NCI-H1105 treated with DMSO at 0.1 percent for 48 hours (cell line): ENCODE measurements at regions not wholly inside any gene's neighbourhood (a gene's known extent, or its start where the extent isn't known, plus 50 kb on each side); places are given as distances from the start of the nearest gene placed in this dataset.

Source experiments
- DNase-seq: peaks from one replicate; lab custom pipeline; 2025; lab: John Stamatoyannopoulos, UW

DNA sequence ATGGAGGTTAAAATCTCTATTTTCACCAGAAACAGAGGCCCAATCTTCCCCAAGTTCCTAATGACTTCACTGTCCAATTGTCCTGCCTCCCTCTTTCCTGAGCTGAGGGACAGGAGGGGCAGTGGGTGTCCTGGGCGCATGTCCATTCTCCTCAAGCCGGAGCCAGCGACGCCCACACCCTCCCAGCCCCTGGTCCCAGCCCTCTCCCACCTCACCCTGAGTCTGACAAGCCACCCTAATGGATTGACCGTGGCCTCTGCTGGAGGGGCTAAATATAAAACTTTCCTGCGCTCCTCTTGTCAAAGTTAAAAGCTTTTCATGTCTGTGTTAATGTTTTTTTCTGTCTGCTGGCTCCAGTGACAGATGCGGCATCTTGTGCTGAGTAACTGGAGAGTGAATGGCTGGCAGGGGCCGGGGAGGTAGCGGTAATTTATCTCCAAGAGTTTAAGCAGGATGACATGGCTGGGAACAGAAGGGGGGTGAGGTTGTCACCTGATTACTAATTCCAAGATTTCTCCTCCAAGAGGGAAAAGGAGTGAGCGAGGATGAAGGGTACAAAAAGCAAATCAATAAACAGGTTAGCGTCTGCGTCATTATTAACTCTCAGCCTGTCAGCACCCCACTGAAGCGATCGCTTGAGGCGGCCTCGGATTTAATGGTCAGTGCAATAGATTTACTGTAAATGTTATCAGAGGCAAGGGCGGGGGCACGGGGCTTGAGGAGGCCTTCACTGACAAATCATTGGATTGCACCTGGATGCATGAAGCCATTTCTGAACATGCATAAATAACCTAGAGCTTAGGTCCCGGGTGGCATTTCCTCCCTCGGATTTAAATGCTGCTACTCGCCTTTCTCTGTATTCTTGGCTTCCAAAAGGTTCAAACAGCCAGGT, 118.1 kb upstream of the MAFB start:
- no peak for DNase-seq

DNA sequence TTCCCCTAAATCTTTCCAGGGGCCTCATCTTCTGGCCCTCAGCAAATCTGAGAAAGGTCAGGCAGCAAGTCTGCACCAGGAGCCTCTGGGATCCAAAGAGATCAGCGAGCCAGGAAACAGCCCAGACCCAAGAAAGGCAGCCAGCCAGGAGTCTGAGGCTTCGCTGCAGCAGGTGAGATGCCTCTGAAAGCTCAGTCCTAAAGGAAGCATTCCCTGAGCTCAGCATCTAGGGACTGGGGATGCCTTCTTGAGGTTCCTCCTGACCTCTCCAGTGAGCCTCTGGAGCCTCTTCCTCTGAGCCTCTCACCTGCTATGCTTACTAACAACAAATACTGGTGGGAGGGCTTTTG, 118.8 kb upstream of the MAFB start:
- no peak for DNase-seq

- no peak for DNase-seq
Observed at GRCh38 chr20:40808936-40809335, 119.9 kb upstream of the MAFB start.

DNA sequence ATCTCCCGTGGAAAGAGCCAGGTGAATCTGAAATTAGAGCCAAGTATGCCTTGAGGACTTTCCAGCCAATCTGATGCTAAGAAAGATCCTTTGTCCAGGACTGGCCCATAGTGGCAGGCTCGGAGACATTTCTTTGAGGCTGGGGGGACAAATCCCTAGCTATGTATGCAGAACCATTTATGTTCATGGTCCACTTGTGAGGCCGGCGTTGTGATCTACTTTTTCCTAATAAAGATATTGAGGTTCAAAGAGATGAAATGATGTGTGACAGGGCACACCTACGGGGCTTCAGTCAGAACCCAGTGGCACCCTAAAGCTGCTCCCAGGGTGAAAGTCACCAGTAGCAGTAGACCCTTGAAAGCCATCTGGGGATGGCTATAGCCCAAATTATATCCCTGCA, 120.3 kb upstream of the MAFB start:
- DNase-seq, result no peak

GRCh38 chr20:40810332-40811000, 121.4 kb upstream of the MAFB start:
- DNase-seq, result no peak

DNA sequence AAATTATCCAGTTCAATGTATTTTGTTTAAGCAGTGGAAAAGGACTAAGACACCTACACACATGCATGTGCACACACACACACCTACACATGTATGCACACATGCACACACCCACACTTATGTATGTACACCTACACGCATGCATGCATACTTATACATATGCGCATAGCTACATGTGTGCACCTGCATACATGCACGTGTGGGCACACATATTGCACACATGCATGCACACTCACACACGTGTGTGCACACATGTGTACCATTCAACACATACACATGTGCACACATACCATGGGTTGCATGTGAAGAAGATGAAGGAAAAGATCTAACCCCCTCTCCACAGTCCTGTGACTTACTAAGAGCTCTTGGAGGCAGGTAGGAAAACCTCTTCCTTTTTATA, 122.0 kb upstream of the MAFB start:
- no peak for DNase-seq

- DNase-seq, result no peak
Observed at GRCh38 chr20:40811660-40812414, 122.8 kb upstream of the MAFB start.

GRCh38 chr20:40812415-40812925, 123.4 kb upstream of the MAFB start:
- DNase-seq, result no peak

GRCh38 chr20:40813029-40813431, 124.0 kb upstream of the MAFB start:
- no peak for DNase-seq

DNA sequence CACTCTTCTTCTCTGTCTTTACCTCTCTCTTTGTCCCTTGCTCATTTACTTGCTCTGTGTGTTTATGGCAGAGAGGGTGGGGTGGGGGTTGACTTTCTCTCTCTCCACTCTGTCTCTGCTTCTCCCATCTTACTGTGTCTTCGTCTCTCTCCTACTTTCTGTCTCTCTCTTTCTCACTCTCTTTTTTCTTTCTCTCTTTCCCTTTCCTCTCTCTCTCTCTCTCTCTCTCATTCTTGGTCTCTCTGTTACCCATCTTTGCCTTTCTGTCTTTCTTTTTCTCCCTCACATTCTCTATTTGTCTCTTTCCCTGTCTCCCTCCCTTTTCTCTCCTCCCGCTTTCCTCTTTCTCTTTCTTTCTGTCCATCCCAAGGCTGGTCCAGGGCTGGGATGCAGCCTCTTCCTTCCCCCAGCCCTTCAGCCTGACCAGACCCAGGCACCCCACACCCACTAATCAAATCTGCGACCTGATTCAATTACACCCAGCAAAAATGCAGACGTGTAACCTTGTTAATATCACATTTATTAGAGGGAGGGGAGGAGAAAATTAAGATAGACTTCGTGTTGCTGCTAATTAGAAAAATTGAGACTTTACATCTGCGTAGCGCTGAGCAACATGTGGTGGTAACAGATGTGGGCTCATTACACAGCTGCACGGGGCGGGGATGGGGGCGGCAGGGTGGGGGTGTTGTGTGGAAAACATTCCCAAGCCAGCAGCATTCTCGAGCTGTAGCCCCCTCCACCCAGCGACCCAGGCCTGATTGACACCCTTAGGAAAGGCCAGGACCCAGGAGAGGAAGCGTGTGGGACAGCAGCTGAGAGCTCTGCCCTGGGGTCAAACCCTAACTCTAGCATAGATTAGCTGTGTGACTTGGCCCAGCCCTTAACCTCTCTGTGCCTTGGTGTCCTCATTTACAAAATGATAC, 124.9 kb upstream of the MAFB start:
- no peak for DNase-seq

- no peak for DNase-seq
Observed at GRCh38 chr20:40814631-40814960, 125.6 kb upstream of the MAFB start.

DNA sequence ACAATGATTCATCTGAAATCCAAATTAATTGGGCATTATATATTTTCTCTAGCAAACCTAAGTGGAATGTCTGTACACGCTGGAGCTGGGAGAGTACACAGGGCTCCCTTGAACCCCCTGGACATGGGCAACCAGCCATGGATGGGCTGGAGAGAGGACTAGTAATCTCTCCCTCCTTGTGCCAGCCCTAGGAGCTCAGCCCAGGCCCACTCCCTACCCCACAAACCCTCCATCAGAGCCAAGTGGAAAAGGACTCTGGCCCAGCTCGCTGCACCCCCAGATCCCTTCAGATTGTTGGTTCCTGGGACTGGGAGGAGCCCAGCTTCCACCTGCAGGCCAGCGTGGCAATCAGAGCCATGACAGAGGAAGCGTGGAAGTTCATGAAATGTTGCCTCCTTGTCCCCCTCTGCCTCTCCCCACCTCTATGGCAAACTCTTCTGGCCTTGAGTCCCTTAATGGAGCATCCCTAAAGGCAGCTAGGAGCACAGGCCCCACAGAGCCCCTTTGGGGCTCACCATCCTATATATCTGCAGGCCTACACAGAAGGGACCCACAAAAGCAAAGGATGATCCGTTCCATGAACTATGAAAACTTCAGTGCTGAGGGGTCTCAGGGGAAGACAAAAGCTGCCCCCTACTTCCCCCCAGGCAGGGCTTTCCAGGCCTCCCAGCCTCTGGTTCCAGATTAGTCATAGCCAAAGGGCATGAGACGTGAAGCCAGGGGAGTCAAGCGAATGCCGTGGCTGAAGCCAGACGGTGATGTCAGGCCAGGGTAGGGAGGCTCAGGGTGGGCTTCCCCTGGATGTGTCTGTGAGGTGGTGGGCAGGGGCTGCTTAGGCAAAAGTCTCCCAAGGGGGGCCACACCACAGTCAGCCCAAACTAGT, 126.4 kb upstream of the MAFB start:
- no peak for DNase-seq

- DNase-seq, result no peak
Observed at GRCh38 chr20:40816039-40816352, 127.0 kb upstream of the MAFB start.

GRCh38 chr20:40821429-40821828, 132.4 kb upstream of the MAFB start:
- DNase-seq, result no peak

- no peak for DNase-seq
Observed at GRCh38 chr20:40826699-40827098, 137.7 kb upstream of the MAFB start.

DNA sequence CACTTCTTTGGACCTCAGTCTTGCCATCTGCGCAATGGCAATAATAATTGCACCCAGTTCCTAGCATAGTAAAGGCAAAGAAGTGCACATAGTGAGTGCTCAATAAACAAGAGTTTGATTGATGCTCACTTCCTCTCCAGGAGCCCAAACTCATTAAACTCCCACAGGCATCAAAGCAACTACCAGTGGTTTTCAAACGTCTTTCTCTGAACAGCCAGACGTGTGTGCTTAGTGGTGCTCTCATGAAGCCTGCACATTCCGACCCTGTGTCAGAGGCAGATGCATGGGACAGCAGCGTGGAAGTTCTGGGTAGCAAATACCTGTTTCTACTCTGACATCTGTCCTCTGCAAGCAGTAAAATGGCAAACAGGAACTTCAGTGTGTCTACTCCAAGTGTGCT, 146.3 kb upstream of the MAFB start:
- no peak for DNase-seq

- DNase-seq, result no peak
Observed at GRCh38 chr20:40838509-40838908, 149.5 kb upstream of the MAFB start.

GRCh38 chr20:40843251-40843650, 154.2 kb upstream of the MAFB start:
- no peak for DNase-seq

DNA sequence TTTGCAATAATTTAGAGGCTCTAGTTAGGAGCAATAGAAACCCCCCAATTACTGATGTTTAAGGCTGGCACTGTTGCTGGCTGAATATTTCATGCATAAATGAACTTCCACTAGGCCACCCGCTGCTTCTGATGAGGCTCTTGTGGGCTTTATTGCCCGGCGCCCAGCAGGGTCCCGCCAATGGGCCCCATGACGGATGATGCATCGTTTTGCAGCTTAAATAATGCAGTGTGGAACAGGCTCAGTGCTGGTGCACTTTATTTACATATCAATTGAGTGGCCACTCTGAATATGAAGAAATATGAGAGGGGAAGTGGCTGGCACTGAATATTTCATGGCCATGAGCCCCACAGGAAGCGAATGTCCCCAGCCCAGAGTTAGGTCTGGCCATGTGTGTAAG, 155.3 kb upstream of the MAFB start:
- no peak for DNase-seq

- DNase-seq, result no peak
Observed at GRCh38 chr20:40848096-40848495, 159.1 kb upstream of the MAFB start.

GRCh38 chr20:40848526-40848925, 159.5 kb upstream of the MAFB start:
- DNase-seq, result peak; percentile 94
